ENCODE measurements at regions not wholly inside any gene's neighbourhood (a gene's known extent, or its start where the extent isn't known, plus 50 kb on each side); places are given as distances from the start of the nearest gene placed in this dataset.

- no peaks in the 10 kb centered on the region for H3F3A ChIP-seq (ENCODE audit: low read depth)
- no peak overlapping the region for H3K4me3 ChIP-seq (ENCODE audit: low read length, poor library complexity, severe bottlenecking)
- H2AFZ ChIP-seq (ENCODE audit: low read length): no peak overlapping the region
- no peaks in the 10 kb centered on the region for H3K36me3 ChIP-seq (ENCODE audit: insufficient read depth, low read length)
- no peaks in the 10 kb centered on the region for H3K4me1 ChIP-seq (ENCODE audit: insufficient read depth, low read length, poor library complexity, severe bottlenecking)
- H4K20me1 ChIP-seq (ENCODE audit: insufficient read depth, low read length, poor library complexity, severe bottlenecking): no peaks in the 10 kb centered on the region
- H3K27me3 ChIP-seq (ENCODE audit: insufficient read depth, low read length, poor library complexity, severe bottlenecking): no peaks in the 10 kb centered on the region
- H3K79me2 ChIP-seq (ENCODE audit: insufficient read depth, low read length): no peaks in the 10 kb centered on the region
- no peak overlapping the region for H3K9ac ChIP-seq (ENCODE audit: low read depth, low read length, poor library complexity, severe bottlenecking)
- TF ChIP-seq EZH2phosphoT487 (IDR thresholded peaks at IDR 0.05; ENCODE audit: borderline replicate concordance): no peak
- no peak for TF ChIP-seq CTCF (conservative IDR thresholded peaks at IDR 0.05; ENCODE audit: low read length)
- no peaks in the 10 kb centered on the region for H3K9me3 ChIP-seq (ENCODE audit: insufficient read depth, low read depth, low read length)
- H3K9me2 ChIP-seq (replicated peaks; ENCODE audit: low read depth, low read length): no peaks in the 10 kb centered on the region
- H3K4me2 ChIP-seq (ENCODE audit: low read depth, low read length, poor library complexity, severe bottlenecking): no peak overlapping the region
Observed at GRCh38 chr13:65826657-65827056, 1403.5 kb downstream of the PCDH9 start.

- H3K27me3 ChIP-seq (ENCODE audit: insufficient read depth, low read length, poor library complexity, severe bottlenecking): no peaks in the 10 kb centered on the region
- no peak for TF ChIP-seq CTCF (conservative IDR thresholded peaks at IDR 0.05; ENCODE audit: low read length)
- no peak for TF ChIP-seq EZH2phosphoT487 (IDR thresholded peaks at IDR 0.05; ENCODE audit: borderline replicate concordance)
- H3K9me3 ChIP-seq (ENCODE audit: insufficient read depth, low read depth, low read length): no peaks in the 10 kb centered on the region
- H3K9me2 ChIP-seq (replicated peaks; ENCODE audit: low read depth, low read length): no peaks in the 10 kb centered on the region
- H3K79me2 ChIP-seq (ENCODE audit: insufficient read depth, low read length): no peaks in the 10 kb centered on the region
- no peaks in the 10 kb centered on the region for H3F3A ChIP-seq (ENCODE audit: low read depth)
- no peaks in the 10 kb centered on the region for H3K36me3 ChIP-seq (ENCODE audit: insufficient read depth, low read length)
- no peak overlapping the region for H3K9ac ChIP-seq (ENCODE audit: low read depth, low read length, poor library complexity, severe bottlenecking)
- no peak overlapping the region for H3K4me2 ChIP-seq (ENCODE audit: low read depth, low read length, poor library complexity, severe bottlenecking)
- H3K4me3 ChIP-seq (ENCODE audit: low read length, poor library complexity, severe bottlenecking): no peak overlapping the region
- no peak overlapping the region for H2AFZ ChIP-seq (ENCODE audit: low read length)
- no peaks in the 10 kb centered on the region for H4K20me1 ChIP-seq (ENCODE audit: insufficient read depth, low read length, poor library complexity, severe bottlenecking)
- no peaks in the 10 kb centered on the region for H3K4me1 ChIP-seq (ENCODE audit: insufficient read depth, low read length, poor library complexity, severe bottlenecking)
Observed at GRCh38 chr13:65825039-65825438, 1405.1 kb downstream of the PCDH9 start.

- no peak for TF ChIP-seq CTCF (conservative IDR thresholded peaks at IDR 0.05; ENCODE audit: low read length)
- TF ChIP-seq EZH2phosphoT487 (IDR thresholded peaks at IDR 0.05; ENCODE audit: borderline replicate concordance): no peak
- no peak overlapping the region for H3K4me3 ChIP-seq (ENCODE audit: low read length, poor library complexity, severe bottlenecking)
- H4K20me1 ChIP-seq (ENCODE audit: insufficient read depth, low read length, poor library complexity, severe bottlenecking): no peaks in the 10 kb centered on the region
- H3K36me3 ChIP-seq (ENCODE audit: insufficient read depth, low read length): no peaks in the 10 kb centered on the region
- no peaks in the 10 kb centered on the region for H3K4me1 ChIP-seq (ENCODE audit: insufficient read depth, low read length, poor library complexity, severe bottlenecking)
- no peak overlapping the region for H2AFZ ChIP-seq (ENCODE audit: low read length)
- no peaks in the 10 kb centered on the region for H3K9me3 ChIP-seq (ENCODE audit: insufficient read depth, low read depth, low read length)
- no peak overlapping the region for H3K4me2 ChIP-seq (ENCODE audit: low read depth, low read length, poor library complexity, severe bottlenecking)
- H3K9ac ChIP-seq (ENCODE audit: low read depth, low read length, poor library complexity, severe bottlenecking): no peak overlapping the region
- no peaks in the 10 kb centered on the region for H3K9me2 ChIP-seq (replicated peaks; ENCODE audit: low read depth, low read length)
- H3F3A ChIP-seq (ENCODE audit: low read depth): no peaks in the 10 kb centered on the region
- no peaks in the 10 kb centered on the region for H3K27me3 ChIP-seq (ENCODE audit: insufficient read depth, low read length, poor library complexity, severe bottlenecking)
- H3K79me2 ChIP-seq (ENCODE audit: insufficient read depth, low read length): no peaks in the 10 kb centered on the region
Observed at GRCh38 chr13:65808061-65808460, 1422.1 kb downstream of the PCDH9 start.

Measured in Loucy (cell line).